PFSK-1 (cell line): ENCODE measurements at regions not wholly inside any gene's neighbourhood (a gene's known extent, or its start where the extent isn't known, plus 50 kb on each side); places are given as distances from the start of the nearest gene placed in this dataset.

Experiments used
- FOXP2 ChIP-seq: optimal IDR thresholded peaks from 2 replicates; pipeline ENCODE3; 2011; ENCODE audit warnings: borderline replicate concordance, control low read depth, inconsistent platforms; ENCODE audit not compliant: insufficient read depth; ENCODE audit errors: extremely low read length, extremely low read depth
- SIN3A ChIP-seq: IDR thresholded peaks from 2 replicates; pipeline ENCODE4 v1.6.1; 2012; ENCODE audit warnings: mild to moderate bottlenecking, low read length, moderate library complexity, borderline replicate concordance; ENCODE audit not compliant: insufficient read depth
- TAF1 ChIP-seq: IDR thresholded peaks from 2 replicates; pipeline ENCODE4 v1.6.1; 2012; ENCODE audit warnings: low read length, control low read depth, borderline replicate concordance; ENCODE audit not compliant: insufficient read depth

- TF ChIP-seq TAF1 (no peak), FOXP2 (no peak), SIN3A (no peak)
Observed at GRCh38 chr1:201659572-201659971, 120.6 kb downstream of the NAV1 start.
